ENCODE measurements at regions not wholly inside any gene's neighbourhood (a gene's known extent, or its start where the extent isn't known, plus 50 kb on each side); places are given as distances from the start of the nearest gene placed in this dataset.

- TF ChIP-seq GATA2 (IDR thresholded peaks at IDR 0.05; ENCODE audit: low read depth, low read length) (no peak), GATA3 (IDR thresholded peaks at IDR 0.05; ENCODE audit: low read depth, low read length) (no peak)
Measured at GRCh38 chr9:135255033-135255840, 167.8 kb downstream of the OLFM1 start.

DNA sequence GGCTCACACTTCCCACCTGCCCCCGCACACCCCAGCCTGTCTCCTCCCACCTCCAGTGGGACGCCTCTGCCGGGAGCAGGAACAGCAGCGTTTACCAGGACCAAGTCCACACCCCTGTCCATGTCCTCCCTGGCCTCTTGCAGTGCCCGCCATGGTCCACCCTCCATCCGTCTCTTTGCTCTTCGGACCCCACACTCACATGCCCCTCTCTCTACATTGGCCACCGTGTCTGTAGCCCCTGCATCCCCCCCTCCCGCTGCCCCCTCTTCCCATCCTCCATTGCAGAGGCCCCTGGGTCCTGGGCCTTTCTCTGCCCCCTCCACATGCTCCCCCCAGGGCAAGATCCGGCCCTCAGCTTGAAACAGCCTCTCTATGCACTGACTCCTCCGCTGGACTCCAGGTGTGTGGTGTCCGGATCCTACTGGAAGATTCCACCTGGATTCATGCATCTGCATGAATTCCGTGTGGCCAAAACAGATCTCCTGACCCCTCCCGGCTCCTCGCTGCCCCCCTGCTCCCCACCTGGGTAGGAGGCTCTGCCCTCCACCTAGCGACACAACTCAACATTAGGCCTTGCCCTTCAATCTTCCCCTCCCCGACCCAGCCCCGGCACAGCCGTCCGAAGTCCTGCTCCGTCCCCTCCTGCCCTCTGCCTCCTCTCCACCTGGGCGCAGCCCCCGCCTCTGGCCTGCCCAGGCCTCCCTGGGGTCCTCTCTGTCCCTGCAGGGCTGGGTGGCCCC is 168.5 kb downstream of the OLFM1 start:
- no peak for TF ChIP-seq GATA2 (IDR thresholded peaks at IDR 0.05; ENCODE audit: low read depth, low read length)
- no peak for TF ChIP-seq GATA3 (IDR thresholded peaks at IDR 0.05; ENCODE audit: low read depth, low read length)

DNA sequence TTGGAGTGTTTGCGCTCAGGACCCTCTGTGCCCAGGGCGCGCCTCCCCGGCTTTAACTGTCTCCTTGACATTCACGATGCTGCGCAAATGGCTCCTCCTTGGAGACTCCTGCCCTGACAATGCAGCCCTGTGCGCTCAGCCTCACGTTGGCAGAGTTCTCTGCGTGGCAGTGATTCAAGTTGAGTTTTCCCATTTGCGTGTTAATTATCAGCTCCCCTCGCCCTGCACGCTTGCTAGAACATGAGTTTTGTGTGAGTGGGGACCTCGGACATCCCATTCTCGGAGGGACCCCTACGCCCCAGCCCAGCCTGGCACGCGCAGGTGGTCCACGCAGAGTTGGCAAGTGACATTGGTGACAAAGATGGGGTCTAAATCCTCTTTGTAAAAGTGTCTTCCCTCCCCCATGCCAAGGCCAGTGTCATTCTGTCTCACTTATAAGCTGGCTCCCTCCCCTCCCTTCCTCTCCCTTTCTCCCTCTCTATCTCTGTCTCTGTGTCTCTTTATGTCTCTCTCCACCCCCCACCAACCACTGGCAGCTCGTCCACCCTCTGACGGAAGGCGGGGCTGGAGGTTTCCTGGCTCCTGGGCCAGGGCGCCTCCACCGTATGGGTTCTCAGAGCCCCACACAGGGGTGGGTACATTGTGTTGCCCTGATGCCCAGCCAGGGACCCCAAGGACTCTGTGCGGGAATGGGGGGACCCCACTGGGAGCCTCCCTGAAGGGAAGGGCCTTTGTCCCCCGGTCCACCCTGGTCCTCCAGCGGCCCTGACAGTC is 169.3 kb downstream of the OLFM1 start:
- TF ChIP-seq GATA2 (IDR thresholded peaks at IDR 0.05; ENCODE audit: low read depth, low read length) (no peak), GATA3 (IDR thresholded peaks at IDR 0.05; ENCODE audit: low read depth, low read length) (no peak)

DNA sequence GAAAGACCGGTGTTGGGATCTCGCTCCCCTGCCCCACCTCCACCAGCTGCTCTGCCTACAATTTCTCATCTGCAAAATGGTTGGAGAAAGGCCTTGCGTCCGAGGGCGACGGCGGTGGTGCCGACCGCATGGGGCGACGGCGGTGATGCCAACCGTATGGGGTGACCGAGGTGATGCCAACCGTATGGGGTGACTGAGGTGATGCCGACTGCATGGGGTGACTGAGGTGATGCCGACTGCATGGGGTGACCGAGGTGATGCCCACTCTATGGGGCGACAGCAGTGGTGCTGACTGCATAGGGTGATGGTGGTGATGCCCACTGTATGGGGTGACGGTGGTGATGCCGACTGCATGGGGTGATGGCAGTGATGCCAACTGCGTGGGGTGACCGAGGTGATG is 171.0 kb downstream of the OLFM1 start:
- TF ChIP-seq GATA3 (IDR thresholded peaks at IDR 0.05; ENCODE audit: low read depth, low read length), result no peak
- no peak for TF ChIP-seq GATA2 (IDR thresholded peaks at IDR 0.05; ENCODE audit: low read depth, low read length)

DNA sequence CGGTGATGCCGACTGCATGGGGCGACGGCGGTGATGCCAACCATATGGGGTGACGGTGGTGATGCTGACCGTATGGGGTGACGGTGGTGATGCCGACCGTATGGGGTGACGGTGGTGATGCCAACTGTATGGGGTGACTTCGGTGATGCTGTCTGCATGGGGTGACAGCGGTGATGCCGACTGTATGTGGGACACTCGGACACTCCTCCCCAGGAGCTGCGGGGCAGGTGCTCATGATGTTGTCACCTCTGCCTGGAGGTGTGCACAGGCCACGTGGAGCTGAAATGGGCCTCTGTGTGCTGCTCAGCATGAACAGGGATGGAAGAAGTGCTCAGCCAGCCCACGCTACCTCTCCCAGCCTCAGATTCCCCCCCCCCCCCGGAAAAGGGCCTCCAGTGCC is 171.8 kb downstream of the OLFM1 start:
- TF ChIP-seq GATA2 (IDR thresholded peaks at IDR 0.05; ENCODE audit: low read depth, low read length) (no peak), GATA3 (IDR thresholded peaks at IDR 0.05; ENCODE audit: low read depth, low read length) (no peak)

- TF ChIP-seq GATA3 (IDR thresholded peaks at IDR 0.05; ENCODE audit: low read depth, low read length) (no peak), GATA2 (IDR thresholded peaks at IDR 0.05; ENCODE audit: low read depth, low read length) (no peak)
Measured at GRCh38 chr9:135260221-135261180, 173.0 kb downstream of the OLFM1 start.

- TF ChIP-seq GATA3 (IDR thresholded peaks at IDR 0.05; ENCODE audit: low read depth, low read length) (no peak), GATA2 (IDR thresholded peaks at IDR 0.05; ENCODE audit: low read depth, low read length) (no peak)
Measured at GRCh38 chr9:135262248-135262647, 174.8 kb downstream of the OLFM1 start.

- TF ChIP-seq GATA2 (IDR thresholded peaks at IDR 0.05; ENCODE audit: low read depth, low read length) (no peak), GATA3 (IDR thresholded peaks at IDR 0.05; ENCODE audit: low read depth, low read length) (no peak)
Measured at GRCh38 chr9:135263511-135263910, 176.0 kb downstream of the OLFM1 start.

DNA sequence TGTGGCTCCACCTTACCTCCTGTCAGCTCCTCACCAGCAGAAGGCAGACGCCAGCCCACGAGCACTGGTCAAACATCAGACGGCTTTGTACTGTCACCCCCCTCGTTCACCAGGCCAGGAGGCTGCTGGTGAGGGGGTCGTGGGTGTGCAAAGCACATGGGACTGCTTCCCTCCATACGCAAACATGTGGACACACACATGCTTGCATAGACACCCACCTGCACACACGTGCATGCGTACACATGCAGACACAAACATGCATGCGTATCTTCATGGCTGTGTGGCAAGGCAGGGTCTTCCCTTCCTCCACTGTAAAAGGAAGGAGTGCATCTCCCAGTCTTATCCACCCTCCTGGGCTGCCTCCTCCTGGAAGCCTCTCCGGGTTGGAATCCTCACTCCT is 178.5 kb downstream of the OLFM1 start:
- TF ChIP-seq GATA3 (IDR thresholded peaks at IDR 0.05; ENCODE audit: low read depth, low read length) (no peak), GATA2 (IDR thresholded peaks at IDR 0.05; ENCODE audit: low read depth, low read length) (no peak)

GRCh38 chr9:135267191-135267809 is 179.8 kb downstream of the OLFM1 start:
- no peak for TF ChIP-seq GATA2 (IDR thresholded peaks at IDR 0.05; ENCODE audit: low read depth, low read length)
- no peak for TF ChIP-seq GATA3 (IDR thresholded peaks at IDR 0.05; ENCODE audit: low read depth, low read length)

GRCh38 chr9:135268031-135268430 is 180.6 kb downstream of the OLFM1 start:
- TF ChIP-seq GATA3 (IDR thresholded peaks at IDR 0.05; ENCODE audit: low read depth, low read length) (no peak), GATA2 (IDR thresholded peaks at IDR 0.05; ENCODE audit: low read depth, low read length) (no peak)

DNA sequence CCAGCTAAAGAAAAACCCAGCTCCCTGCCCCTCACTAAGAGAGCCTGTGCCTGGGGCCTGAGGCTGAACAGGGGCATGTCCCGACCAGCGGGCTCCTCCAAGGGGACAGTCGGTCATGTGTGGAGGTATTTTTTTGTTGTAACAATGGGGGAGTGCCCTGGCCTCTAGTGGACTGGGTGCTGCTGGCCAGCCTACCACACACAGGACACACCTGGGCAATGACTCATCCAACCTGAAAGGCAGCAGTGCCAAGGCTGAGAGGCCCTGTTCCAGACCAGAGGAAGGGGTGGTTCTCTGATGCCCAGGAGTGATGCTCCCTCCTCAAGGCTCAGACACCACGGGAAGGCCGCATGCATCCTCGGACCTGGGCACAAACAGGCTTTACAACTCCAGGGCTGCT is 181.5 kb downstream of the OLFM1 start:
- TF ChIP-seq GATA3 (IDR thresholded peaks at IDR 0.05; ENCODE audit: low read depth, low read length) (no peak), GATA2 (IDR thresholded peaks at IDR 0.05; ENCODE audit: low read depth, low read length) (no peak)
